GM10266 (cell line): ENCODE measurements at regions not wholly inside any gene's neighbourhood (a gene's known extent, or its start where the extent isn't known, plus 50 kb on each side); places are given as distances from the start of the nearest gene placed in this dataset.
"Not testable (repeated sequence)": the region's sequence is repeated elsewhere in the genome, so short reads cannot be mapped to it uniquely, and the experiment has no call there.

Source experiments
- DNase-seq: peaks from one replicate; pipeline ENCODE4 v3.0.0; 2012; ENCODE audit errors: extremely low spot score
- TF ChIP-seq, protein P1 (sequence below): IDR thresholded peaks from 2 replicates; pipeline ENCODE4 v1.5.1; 2012; ENCODE audit warnings: mild to moderate bottlenecking, low read depth; ENCODE audit not compliant: control insufficient read depth, insufficient read depth; ENCODE audit errors: missing control alignments

GRCh38 chr20:48335308-48336050 lies 492.3 kb downstream of the PREX1 start:
- TF ChIP-seq, protein P1, sequence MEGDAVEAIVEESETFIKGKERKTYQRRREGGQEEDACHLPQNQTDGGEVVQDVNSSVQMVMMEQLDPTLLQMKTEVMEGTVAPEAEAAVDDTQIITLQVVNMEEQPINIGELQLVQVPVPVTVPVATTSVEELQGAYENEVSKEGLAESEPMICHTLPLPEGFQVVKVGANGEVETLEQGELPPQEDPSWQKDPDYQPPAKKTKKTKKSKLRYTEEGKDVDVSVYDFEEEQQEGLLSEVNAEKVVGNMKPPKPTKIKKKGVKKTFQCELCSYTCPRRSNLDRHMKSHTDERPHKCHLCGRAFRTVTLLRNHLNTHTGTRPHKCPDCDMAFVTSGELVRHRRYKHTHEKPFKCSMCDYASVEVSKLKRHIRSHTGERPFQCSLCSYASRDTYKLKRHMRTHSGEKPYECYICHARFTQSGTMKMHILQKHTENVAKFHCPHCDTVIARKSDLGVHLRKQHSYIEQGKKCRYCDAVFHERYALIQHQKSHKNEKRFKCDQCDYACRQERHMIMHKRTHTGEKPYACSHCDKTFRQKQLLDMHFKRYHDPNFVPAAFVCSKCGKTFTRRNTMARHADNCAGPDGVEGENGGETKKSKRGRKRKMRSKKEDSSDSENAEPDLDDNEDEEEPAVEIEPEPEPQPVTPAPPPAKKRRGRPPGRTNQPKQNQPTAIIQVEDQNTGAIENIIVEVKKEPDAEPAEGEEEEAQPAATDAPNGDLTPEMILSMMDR = no peak
- no peak for DNase-seq

DNA sequence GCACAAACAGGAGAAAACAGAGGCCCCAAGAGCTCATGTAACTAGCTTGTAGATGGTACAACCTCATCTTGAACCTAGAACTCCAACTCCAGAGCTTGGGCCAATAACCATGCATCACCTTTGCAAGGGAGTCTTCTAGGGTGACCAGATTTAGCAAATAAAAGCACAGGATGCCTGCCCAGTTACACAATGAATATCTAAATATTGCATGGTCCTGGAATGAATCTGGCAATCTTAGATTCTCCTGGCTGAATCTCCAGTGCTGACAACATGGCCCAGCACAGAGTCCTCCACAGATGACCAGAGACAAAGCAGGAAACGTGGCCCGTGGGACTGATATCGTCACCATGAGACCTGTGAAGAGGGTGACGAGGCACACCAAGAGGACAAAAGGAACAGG lies 494.1 kb downstream of the PREX1 start:
- no peak for DNase-seq
- TF ChIP-seq, protein P1 = no peak

GRCh38 chr20:48332555-48332954 lies 495.2 kb downstream of the PREX1 start:
- TF ChIP-seq, protein P1 = no peak
- no peak for DNase-seq

DNA sequence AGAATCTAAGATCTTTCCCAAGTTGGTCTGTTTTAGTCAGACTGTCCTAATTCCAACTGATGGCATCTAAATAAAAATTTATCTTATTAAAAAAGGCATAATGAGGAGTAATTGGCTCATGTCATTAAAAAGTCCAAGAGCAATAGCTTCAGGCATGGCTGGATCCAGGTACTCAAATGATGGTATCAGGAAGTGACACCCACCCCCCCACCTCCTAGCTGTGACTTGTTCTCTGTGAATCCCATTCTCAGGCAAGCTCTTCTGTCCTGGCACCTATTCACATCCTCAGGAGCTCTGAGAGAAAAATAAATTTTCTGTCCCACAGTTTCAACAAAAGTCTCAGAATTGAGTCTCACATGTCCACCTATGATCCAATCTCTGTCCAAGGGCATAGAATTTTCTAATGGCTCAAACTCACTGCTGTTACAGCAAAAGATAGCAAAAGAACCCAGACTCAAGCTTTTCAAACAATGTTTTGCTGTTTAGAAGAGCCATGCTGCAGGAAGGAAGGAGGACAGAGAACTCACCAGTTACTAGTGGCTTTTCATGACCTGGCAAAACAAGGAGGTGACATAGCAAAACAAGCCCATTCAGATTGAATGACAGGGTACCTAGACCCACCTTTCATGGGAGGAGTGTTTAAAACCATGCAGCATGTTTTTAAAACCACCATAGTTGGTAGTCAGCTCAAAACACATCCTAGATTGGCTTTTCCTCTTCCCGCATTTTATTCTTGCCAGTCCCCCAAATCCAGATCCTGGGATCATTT lies 496.1 kb downstream of the PREX1 start:
- TF ChIP-seq, protein P1 = no peak
- DNase-seq = no peak

GRCh38 chr20:48329676-48330664 lies 497.8 kb downstream of the PREX1 start:
- peak; percentile 58 for DNase-seq
- TF ChIP-seq, protein P1 = peak; percentile 27

GRCh38 chr20:48329031-48329615 lies 498.7 kb downstream of the PREX1 start:
- no peak for DNase-seq
- TF ChIP-seq, protein P1 = no peak

- DNase-seq = not testable (repeated sequence)
Measured at GRCh38 chr20:48327848-48328247, 500.0 kb downstream of the PREX1 start.
